ENCODE measurements at regions not wholly inside any gene's neighbourhood (a gene's known extent, or its start where the extent isn't known, plus 50 kb on each side); places are given as distances from the start of the nearest gene placed in this dataset.
A peak's percentile ranks its signal among the peaks of the same experiment; 100 is the strongest.

- WGBS, 10 experiments, result 26 to 100% (median 98%) methylated on average over 1 to 3 of the region's 3 CpGs; no CpG with 5 or more reads in 2 of the 10 experiments
- H3K4me3 ChIP-seq, result no peak overlapping the region
- H3K4me1 ChIP-seq (replicated peaks in 1 of 2), result no peaks in the 10 kb centered on the region
- no peak overlapping the region for H3K27ac ChIP-seq
- ATAC-seq (replicated peaks in 6 of 8), result no peak
- in situ Hi-C loops (cut with MboI; ENCODE audit: low pct_unique_long_range_greater_than_20kb in 2 of 9, low sequenced_read_pairs in 9 of 9, unreplicated experiment in 9 of 9), result no loop called here
These were observed 424.6 kb upstream of the SORCS1 start for GRCh38 chr10:107589081-107589480.

GRCh38 chr10:107585630-107586029, 421.1 kb upstream of the SORCS1 start:
- WGBS, 10 experiments, result 43 to 100% (median 90%) methylated on average over 1 to 3 of the region's 3 CpGs; no CpG with 5 or more reads in 3 of the 10 experiments
- no peaks in the 10 kb centered on the region for H3K4me1 ChIP-seq (replicated peaks in 1 of 2)
- H3K4me3 ChIP-seq, result no peak overlapping the region
- in situ Hi-C loops (cut with MboI; ENCODE audit: low pct_unique_long_range_greater_than_20kb in 2 of 9, low sequenced_read_pairs in 9 of 9, unreplicated experiment in 9 of 9), result no loop called here
- ATAC-seq (replicated peaks in 6 of 8), result no peak
- no peak overlapping the region for H3K27ac ChIP-seq

- in situ Hi-C loops (cut with MboI; ENCODE audit: low pct_unique_long_range_greater_than_20kb in 2 of 9, low sequenced_read_pairs in 9 of 9, unreplicated experiment in 9 of 9), result no loop called here
- H3K4me1 ChIP-seq (replicated peaks in 1 of 2), result no peaks in the 10 kb centered on the region
These were observed 419.5 kb upstream of the SORCS1 start for GRCh38 chr10:107583974-107584373.

GRCh38 chr10:107579970-107580369, 415.5 kb upstream of the SORCS1 start:
- 20 to 100% (median 93%) methylated on average over 1 to 2 of the region's 2 CpGs; no CpG with 5 or more reads in 2 of the 10 experiments for WGBS, 10 experiments
- in situ Hi-C loops (cut with MboI; ENCODE audit: low pct_unique_long_range_greater_than_20kb in 2 of 9, low sequenced_read_pairs in 9 of 9, unreplicated experiment in 9 of 9), result no loop called here
- H3K4me3 ChIP-seq, result no peak overlapping the region
- no peak overlapping the region for H3K27ac ChIP-seq
- peaks cover 0 to 18% of the 10 kb centered on the region in 2 donors for H3K4me1 ChIP-seq (replicated peaks in 1 of 2)
- ATAC-seq (replicated peaks in 6 of 8), result no peak

More at GRCh38 chr10:107583974-107584373, 419.5 kb upstream of the SORCS1 start:
- ATAC-seq (replicated peaks in 6 of 8), result peak in 3 of 8 experiments; percentile 42 to 61 (median 42)
- Histone ChIP-seq H3K27ac (no peak overlapping the region), H3K4me3 (no peak overlapping the region)

- 0 to 68% (median 27%) methylated on average over 1 to 2 of the region's 2 CpGs; no CpG with 5 or more reads in 2 of the 10 experiments for WGBS, 10 experiments
- Histone ChIP-seq H3K27ac (no peak overlapping the region), H3K4me3 (no peak overlapping the region), H3K4me1 (replicated peaks in 1 of 2) (peaks cover 0 to 18% of the 10 kb centered on the region in 2 donors)
- in situ Hi-C loops (cut with MboI; ENCODE audit: low pct_unique_long_range_greater_than_20kb in 2 of 9, low sequenced_read_pairs in 9 of 9, unreplicated experiment in 9 of 9), result no loop called here
- no peak for ATAC-seq (replicated peaks in 6 of 8)
These were observed 412.7 kb upstream of the SORCS1 start for GRCh38 chr10:107577221-107577620.

GRCh38 chr10:107576746-107577145, 412.2 kb upstream of the SORCS1 start:
- H3K4me3 ChIP-seq, result no peak overlapping the region
- 11 to 94% (median 80%) methylated on average over 1 to 2 of the region's 2 CpGs; no CpG with 5 or more reads in 5 of the 10 experiments for WGBS, 10 experiments
- H3K27ac ChIP-seq, result no peak overlapping the region
- in situ Hi-C loops (cut with MboI; ENCODE audit: low pct_unique_long_range_greater_than_20kb in 2 of 9, low sequenced_read_pairs in 9 of 9, unreplicated experiment in 9 of 9), result no loop called here
- H3K4me1 ChIP-seq (replicated peaks in 1 of 2), result peaks cover 0 to 18% of the 10 kb centered on the region in 2 donors
- ATAC-seq (replicated peaks in 6 of 8), result peak in 1 of 8 experiments; percentile 29

- H3K4me3 ChIP-seq, result no peak overlapping the region
- in situ Hi-C loops (cut with MboI; ENCODE audit: low pct_unique_long_range_greater_than_20kb in 2 of 9, low sequenced_read_pairs in 9 of 9, unreplicated experiment in 9 of 9), result no loop called here
- no peak overlapping the region for H3K27ac ChIP-seq
- ATAC-seq (replicated peaks in 6 of 8), result no peak
- no peaks in the 10 kb centered on the region for H3K4me1 ChIP-seq (replicated peaks in 1 of 2)
These were observed 400.5 kb upstream of the SORCS1 start for GRCh38 chr10:107565014-107565413.

GRCh38 chr10:107561136-107561650, 396.7 kb upstream of the SORCS1 start:
- no peak overlapping the region for H3K4me3 ChIP-seq
- in situ Hi-C loops (cut with MboI; ENCODE audit: low pct_unique_long_range_greater_than_20kb in 2 of 9, low sequenced_read_pairs in 9 of 9, unreplicated experiment in 9 of 9), result no loop called here
- H3K4me1 ChIP-seq (replicated peaks in 1 of 2), result no peaks in the 10 kb centered on the region
- no peak overlapping the region for H3K27ac ChIP-seq
- ATAC-seq (replicated peaks in 6 of 8), result no peak

- 0 to 95% (median 61%) methylated on average over 1 to 4 of the region's 4 CpGs for WGBS, 10 experiments
- in situ Hi-C loops (cut with MboI; ENCODE audit: low pct_unique_long_range_greater_than_20kb in 2 of 9, low sequenced_read_pairs in 9 of 9, unreplicated experiment in 9 of 9), result no loop called here
- Histone ChIP-seq H3K4me1 (replicated peaks in 1 of 2) (peaks cover 6 to 7% of the 10 kb centered on the region in 2 donors), H3K27ac (no peak overlapping the region), H3K4me3 (no peak overlapping the region)
- no peak for ATAC-seq (replicated peaks in 6 of 8)
These were observed 393.4 kb upstream of the SORCS1 start for GRCh38 chr10:107557916-107558315.

- in situ Hi-C loops (cut with MboI; ENCODE audit: low pct_unique_long_range_greater_than_20kb in 2 of 9, low sequenced_read_pairs in 9 of 9, unreplicated experiment in 9 of 9), result no loop called here
- peaks cover 6 to 11% of the 10 kb centered on the region in 2 donors for H3K4me1 ChIP-seq (replicated peaks in 1 of 2)
- no peak overlapping the region for H3K4me3 ChIP-seq
- 13 to 88% (median 73%) methylated on average over 1 of the region's 1 CpG; no CpG with 5 or more reads in 2 of the 10 experiments for WGBS, 10 experiments
- ATAC-seq (replicated peaks in 6 of 8), result no peak
- no peak overlapping the region for H3K27ac ChIP-seq
These were observed 389.8 kb upstream of the SORCS1 start for GRCh38 chr10:107554333-107554732.

- 0 to 100% (median 20%) methylated on average over 1 of the region's 1 CpG; no CpG with 5 or more reads in 1 of the 10 experiments for WGBS, 10 experiments
- peak in 2 of 8 experiments; percentile 9 to 20 for ATAC-seq (replicated peaks in 6 of 8)
- H3K4me1 ChIP-seq (replicated peaks in 1 of 2), result peaks cover 10 to 13% of the 10 kb centered on the region in 2 donors
- no peak overlapping the region for H3K4me3 ChIP-seq
- in situ Hi-C loops (cut with MboI; ENCODE audit: low pct_unique_long_range_greater_than_20kb in 2 of 9, low sequenced_read_pairs in 9 of 9, unreplicated experiment in 9 of 9), result no loop called here
- no peak overlapping the region for H3K27ac ChIP-seq
These were observed 389.0 kb upstream of the SORCS1 start for GRCh38 chr10:107553470-107553869.

- Histone ChIP-seq H3K4me3 (no peak overlapping the region), H3K4me1 (replicated peaks in 1 of 2) (peaks cover 14 to 16% of the 10 kb centered on the region in 2 donors), H3K27ac (no peak overlapping the region)
- in situ Hi-C loops (cut with MboI; ENCODE audit: low pct_unique_long_range_greater_than_20kb in 2 of 9, low sequenced_read_pairs in 9 of 9, unreplicated experiment in 9 of 9), result no loop called here
- 0 to 85% (median 65%) methylated on average over 1 to 2 of the region's 2 CpGs; no CpG with 5 or more reads in 1 of the 10 experiments for WGBS, 10 experiments
- ATAC-seq (replicated peaks in 6 of 8), result peak in 1 of 8 experiments; percentile 36
These were observed 388.5 kb upstream of the SORCS1 start for GRCh38 chr10:107552963-107553362.

GRCh38 chr10:107548301-107548700, 383.8 kb upstream of the SORCS1 start:
- H3K27ac ChIP-seq, result no peak overlapping the region
- no peak overlapping the region for H3K4me3 ChIP-seq
- peaks cover 10 to 13% of the 10 kb centered on the region in 2 donors for H3K4me1 ChIP-seq (replicated peaks in 1 of 2)
- 0 to 100% (median 26%) methylated on average over 1 to 4 of the region's 4 CpGs; no CpG with 5 or more reads in 1 of the 10 experiments for WGBS, 10 experiments
- in situ Hi-C loops (cut with MboI; ENCODE audit: low pct_unique_long_range_greater_than_20kb in 2 of 9, low sequenced_read_pairs in 9 of 9, unreplicated experiment in 9 of 9), result no loop called here
- ATAC-seq (replicated peaks in 6 of 8), result peak in 3 of 8 experiments; percentile 59 to 77 (median 76)

- Histone ChIP-seq H3K4me1 (replicated peaks in 1 of 2) (peaks cover 7 to 10% of the 10 kb centered on the region in 2 donors), H3K4me3 (no peak overlapping the region), H3K27ac (no peak overlapping the region)
- in situ Hi-C loops (cut with MboI; ENCODE audit: low pct_unique_long_range_greater_than_20kb in 2 of 9, low sequenced_read_pairs in 9 of 9, unreplicated experiment in 9 of 9), result no loop called here
- no peak for ATAC-seq (replicated peaks in 6 of 8)
- WGBS, 10 experiments, result 7 to 84% (median 75%) methylated on average over 2 to 5 of the region's 5 CpGs
These were observed 382.5 kb upstream of the SORCS1 start for GRCh38 chr10:107546986-107547385.
